Loucy (cell line): ENCODE measurements at regions not wholly inside any gene's neighbourhood (a gene's known extent, or its start where the extent isn't known, plus 50 kb on each side); places are given as distances from the start of the nearest gene placed in this dataset.

ENCODE experiments used
- H2AFZ ChIP-seq: fragments of 200-600 bp; sonication (generic); 2 replicates; pipeline ENCODE4 v1.6.0; 2016; ENCODE audit warnings: antibody characterized with exemption, mild to moderate bottlenecking, low read length, moderate library complexity
- H3F3A ChIP-seq: fragments of 200-600 bp; 2 replicates; pipeline ENCODE4 v1.6.0; 2016; ENCODE audit warnings: antibody characterized with exemption, low read depth, mild to moderate bottlenecking
- H3K27me3 ChIP-seq: fragments of 200-600 bp; sonication (generic); 2 replicates; pipeline ENCODE4 v1.6.1; 2014; ENCODE audit warnings: low read length, mild to moderate bottlenecking; ENCODE audit not compliant: insufficient read depth, poor library complexity, severe bottlenecking
- H3K36me3 ChIP-seq: fragments of 200-600 bp; sonication (generic); 2 replicates; pipeline ENCODE4 v1.6.1; 2016; ENCODE audit warnings: low read length; ENCODE audit not compliant: insufficient read depth
- H3K4me1 ChIP-seq: fragments of 200-600 bp; sonication (generic); 2 replicates; pipeline ENCODE4 v1.5.1; 2014; ENCODE audit warnings: low read length, mild to moderate bottlenecking; ENCODE audit not compliant: insufficient read depth, poor library complexity, severe bottlenecking
- H3K4me2 ChIP-seq: fragments of 200-600 bp; sonication (generic); 2 replicates; pipeline ENCODE4 v1.6.0; 2014; ENCODE audit warnings: antibody characterized with exemption, low read length, low read depth, mild to moderate bottlenecking; ENCODE audit not compliant: poor library complexity, severe bottlenecking
- H3K4me3 ChIP-seq: fragments of 200-600 bp; sonication (generic); 2 replicates; pipeline ENCODE4 v1.5.1; 2014; ENCODE audit warnings: low read length, mild to moderate bottlenecking, mixed read lengths; ENCODE audit not compliant: poor library complexity, severe bottlenecking
- H3K79me2 ChIP-seq: fragments of 200-600 bp; sonication (generic); 2 replicates; pipeline ENCODE4 v1.6.1; 2014; ENCODE audit warnings: low read length; ENCODE audit not compliant: insufficient read depth
- H3K9ac ChIP-seq: fragments of 200-600 bp; sonication (generic); 2 replicates; pipeline ENCODE4 v1.6.0; 2014; ENCODE audit warnings: mild to moderate bottlenecking, low read depth, low read length, moderate library complexity; ENCODE audit not compliant: poor library complexity, severe bottlenecking
- H3K9me2 ChIP-seq: fragments of 200-600 bp; sonication (generic); replicated peaks from 2 replicates; pipeline ENCODE4 v1.6.1; 2016; ENCODE audit warnings: low read depth, low read length, mixed read lengths
- H3K9me3 ChIP-seq: fragments of 200-600 bp; sonication (generic); 2 replicates; pipeline ENCODE4 v1.6.1; 2014; ENCODE audit warnings: mild to moderate bottlenecking, antibody characterized with exemption, low read length, low read depth; ENCODE audit not compliant: insufficient read depth
- H4K20me1 ChIP-seq: fragments of 200-600 bp; sonication (generic); 2 replicates; pipeline ENCODE4 v1.6.0; 2014; ENCODE audit warnings: antibody characterized with exemption, low read length, mild to moderate bottlenecking; ENCODE audit not compliant: insufficient read depth, poor library complexity, severe bottlenecking
- CTCF ChIP-seq: fragments of 200-600 bp; sonication (generic); conservative IDR thresholded peaks from 2 replicates; pipeline ENCODE4 v1.5.1; 2014; ENCODE audit warnings: mild to moderate bottlenecking, antibody characterized with exemption, low read length
- EZH2phosphoT487 ChIP-seq: fragments of 200-600 bp; IDR thresholded peaks from 2 replicates; pipeline ENCODE4 v1.6.1; 2018; ENCODE audit warnings: antibody characterized with exemption, mild to moderate bottlenecking, moderate library complexity, borderline replicate concordance

DNA sequence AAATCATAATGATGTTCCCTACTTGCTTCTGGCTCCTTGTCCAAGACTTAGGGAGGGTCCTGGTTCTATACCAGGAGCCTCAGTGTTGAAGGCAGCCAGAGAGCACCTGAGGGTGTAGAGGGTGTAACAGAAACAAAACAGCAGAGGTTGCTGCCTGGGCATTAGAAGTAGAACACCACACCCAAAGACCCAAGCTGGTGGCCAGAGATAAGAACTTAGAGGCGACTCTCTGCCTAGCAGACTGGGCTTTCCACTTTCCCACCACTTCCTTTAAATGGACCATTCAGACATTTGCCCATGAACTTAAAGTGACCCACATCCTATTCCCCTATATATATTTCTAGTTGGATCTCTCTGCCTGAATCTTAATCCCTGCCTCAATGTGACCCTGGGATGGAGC, 189.8 kb downstream of the KLF13 start:
- Histone ChIP-seq H2AFZ (no peak overlapping the region), H3K9me3 (no peaks in the 10 kb centered on the region), H3K79me2 (no peaks in the 10 kb centered on the region), H3K9ac (no peak overlapping the region), H3K36me3 (no peaks in the 10 kb centered on the region), H3K4me2 (no peak overlapping the region), H3K4me3 (no peak overlapping the region), H3K9me2 (no peaks in the 10 kb centered on the region), H3K4me1 (no peaks in the 10 kb centered on the region), H3K27me3 (no peaks in the 10 kb centered on the region), H3F3A (no peaks in the 10 kb centered on the region), H4K20me1 (no peaks in the 10 kb centered on the region)
- TF ChIP-seq EZH2phosphoT487 (no peak), CTCF (no peak)

DNA sequence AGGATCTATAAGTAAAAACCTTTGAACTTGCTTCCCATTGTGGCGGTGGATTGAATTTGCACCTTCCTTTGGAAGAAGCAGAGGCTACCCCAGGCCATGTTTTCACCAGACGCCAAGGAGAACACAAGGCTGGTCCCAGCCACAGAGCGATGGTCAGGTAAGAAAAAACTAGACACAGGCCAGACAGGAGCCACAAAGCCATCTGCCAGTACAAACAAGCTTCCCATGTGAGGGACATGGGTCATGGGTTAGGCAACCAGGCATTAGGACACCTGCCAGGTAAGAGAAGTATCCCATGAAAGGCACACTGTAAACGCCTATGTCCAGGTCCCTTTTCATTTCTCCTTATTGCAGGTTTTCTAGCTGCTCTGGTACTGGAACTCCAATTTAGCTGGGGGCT, 190.2 kb downstream of the KLF13 start:
- Histone ChIP-seq H2AFZ (no peak overlapping the region), H3K79me2 (no peaks in the 10 kb centered on the region), H4K20me1 (no peaks in the 10 kb centered on the region), H3K4me2 (no peak overlapping the region), H3K4me3 (no peak overlapping the region), H3K27me3 (no peaks in the 10 kb centered on the region), H3K9ac (no peak overlapping the region), H3K36me3 (no peaks in the 10 kb centered on the region), H3F3A (no peaks in the 10 kb centered on the region), H3K9me2 (no peaks in the 10 kb centered on the region), H3K4me1 (no peaks in the 10 kb centered on the region), H3K9me3 (no peaks in the 10 kb centered on the region)
- TF ChIP-seq CTCF = no peak
- TF ChIP-seq EZH2phosphoT487 = no peak

DNA sequence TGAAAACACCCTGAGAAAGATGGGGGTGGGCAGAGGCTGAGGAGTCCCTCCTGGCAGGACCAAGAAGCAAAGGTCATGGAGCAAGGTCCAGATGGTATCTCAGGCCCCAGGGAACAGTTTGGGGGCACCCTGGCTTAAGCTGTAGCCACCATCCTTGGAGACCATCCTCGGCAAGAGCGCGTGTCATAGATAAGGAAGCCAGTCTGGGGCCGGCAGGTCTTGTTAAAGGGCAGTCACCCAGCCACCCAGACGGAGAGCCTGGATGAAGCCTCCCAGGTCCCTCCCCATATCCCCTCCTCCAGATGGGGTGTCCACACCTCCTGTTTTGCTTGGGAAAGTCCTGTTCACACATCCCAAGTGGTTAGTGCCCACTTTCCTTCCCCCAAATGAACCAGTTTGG, 191.1 kb downstream of the KLF13 start:
- H3F3A ChIP-seq = no peaks in the 10 kb centered on the region
- no peaks in the 10 kb centered on the region for H3K9me2 ChIP-seq
- no peaks in the 10 kb centered on the region for H3K27me3 ChIP-seq
- no peaks in the 10 kb centered on the region for H3K36me3 ChIP-seq
- TF ChIP-seq EZH2phosphoT487 = no peak
- TF ChIP-seq CTCF = no peak
- H3K9me3 ChIP-seq = no peaks in the 10 kb centered on the region
- H3K4me3 ChIP-seq = no peak overlapping the region
- no peaks in the 10 kb centered on the region for H4K20me1 ChIP-seq
- no peak overlapping the region for H2AFZ ChIP-seq
- no peaks in the 10 kb centered on the region for H3K4me1 ChIP-seq
- no peak overlapping the region for H3K9ac ChIP-seq
- no peak overlapping the region for H3K4me2 ChIP-seq
- H3K79me2 ChIP-seq = no peaks in the 10 kb centered on the region
